Type B pancreatic cell (in vitro differentiated cells): ENCODE measurements at regions not wholly inside any gene's neighbourhood (a gene's known extent, or its start where the extent isn't known, plus 50 kb on each side); places are given as distances from the start of the nearest gene placed in this dataset.

Experiments used
- DNase-seq: peaks from one replicate; pipeline ENCODE4 v3.0.0; 2021; ENCODE audit warnings: mixed read lengths; ENCODE audit not compliant: unreplicated experiment; ENCODE audit errors: extremely low spot score
- H3K27ac Mint-ChIP-seq: 2 replicates; pipeline ENCODE4 v1.8.0; 2021; ENCODE audit warnings: mild to moderate bottlenecking, mixed read lengths
- H3K27me3 Mint-ChIP-seq: 2 replicates; pipeline ENCODE4 v1.8.0; 2021; ENCODE audit warnings: mixed read lengths
- H3K36me3 Mint-ChIP-seq: 2 replicates; pipeline ENCODE4 v1.8.0; 2021; ENCODE audit warnings: mixed read lengths
- H3K4me1 Mint-ChIP-seq: one replicate; pipeline ENCODE4 v1.8.0; 2021; ENCODE audit warnings: mixed read lengths; ENCODE audit not compliant: unreplicated experiment
- H3K4me3 Mint-ChIP-seq: 2 replicates; pipeline ENCODE4 v1.8.0; 2021; ENCODE audit warnings: mild to moderate bottlenecking, mixed read lengths
- H3K9me3 Mint-ChIP-seq: 2 replicates; pipeline ENCODE4 v1.8.0; 2021; ENCODE audit warnings: mixed read lengths
- TF ChIP-seq, protein P1 (sequence below): fragments of 200-600 bp; sonication (generic); conservative IDR thresholded peaks from 2 replicates; pipeline ENCODE4 v1.5.0; 2021; ENCODE audit warnings: antibody characterized with exemption, mild to moderate bottlenecking

DNA sequence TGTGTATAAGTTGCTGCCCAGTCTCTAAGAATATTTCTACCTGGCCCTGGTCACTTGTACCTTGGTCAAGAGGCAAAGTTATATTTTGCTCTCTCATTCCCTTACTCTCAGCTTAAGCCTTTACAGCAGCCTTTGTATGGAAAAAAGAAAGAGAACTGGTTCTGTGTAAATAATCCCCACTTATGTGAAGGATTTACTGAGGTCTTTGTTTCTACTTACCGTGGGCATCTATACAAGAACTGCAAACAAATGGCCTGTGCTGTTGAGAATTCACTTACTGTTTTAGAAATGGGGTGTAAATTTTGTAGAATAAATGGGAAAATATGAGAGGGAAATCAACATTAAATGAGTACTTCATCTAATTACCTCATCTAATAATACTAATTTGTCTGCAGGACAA lies 267.4 kb downstream of the PCDH20 start:
- Mint-ChIP-seq H3K4me1 (peaks cover 8% of the 10 kb centered on the region), H3K9me3 (no peaks in the 10 kb centered on the region), H3K27me3 (no peaks in the 10 kb centered on the region), H3K4me3 (no peak overlapping the region), H3K36me3 (no peaks in the 10 kb centered on the region), H3K27ac (no peak overlapping the region)
- TF ChIP-seq, protein P1, sequence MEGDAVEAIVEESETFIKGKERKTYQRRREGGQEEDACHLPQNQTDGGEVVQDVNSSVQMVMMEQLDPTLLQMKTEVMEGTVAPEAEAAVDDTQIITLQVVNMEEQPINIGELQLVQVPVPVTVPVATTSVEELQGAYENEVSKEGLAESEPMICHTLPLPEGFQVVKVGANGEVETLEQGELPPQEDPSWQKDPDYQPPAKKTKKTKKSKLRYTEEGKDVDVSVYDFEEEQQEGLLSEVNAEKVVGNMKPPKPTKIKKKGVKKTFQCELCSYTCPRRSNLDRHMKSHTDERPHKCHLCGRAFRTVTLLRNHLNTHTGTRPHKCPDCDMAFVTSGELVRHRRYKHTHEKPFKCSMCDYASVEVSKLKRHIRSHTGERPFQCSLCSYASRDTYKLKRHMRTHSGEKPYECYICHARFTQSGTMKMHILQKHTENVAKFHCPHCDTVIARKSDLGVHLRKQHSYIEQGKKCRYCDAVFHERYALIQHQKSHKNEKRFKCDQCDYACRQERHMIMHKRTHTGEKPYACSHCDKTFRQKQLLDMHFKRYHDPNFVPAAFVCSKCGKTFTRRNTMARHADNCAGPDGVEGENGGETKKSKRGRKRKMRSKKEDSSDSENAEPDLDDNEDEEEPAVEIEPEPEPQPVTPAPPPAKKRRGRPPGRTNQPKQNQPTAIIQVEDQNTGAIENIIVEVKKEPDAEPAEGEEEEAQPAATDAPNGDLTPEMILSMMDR, result no peak
- no peak for DNase-seq

DNA sequence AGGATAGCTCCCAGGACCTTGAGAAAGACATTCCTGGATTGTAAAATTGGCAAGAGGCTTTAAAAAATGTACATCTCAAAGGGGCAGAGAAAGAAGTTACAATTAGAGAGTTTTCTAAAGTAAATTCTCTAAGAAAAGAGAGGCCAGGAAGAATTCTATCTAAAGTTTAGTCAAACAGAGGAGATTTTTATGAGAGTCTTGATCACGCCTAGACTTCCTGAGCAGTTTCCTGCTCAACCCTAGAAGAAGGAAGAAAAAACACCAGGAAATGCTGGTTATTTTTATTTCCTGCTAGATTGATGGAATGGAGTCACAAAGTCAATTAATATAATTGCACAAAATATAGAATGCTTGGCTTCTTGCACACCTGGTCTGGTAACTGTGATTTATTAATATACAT lies 269.1 kb downstream of the PCDH20 start:
- Mint-ChIP-seq H3K27me3 (no peaks in the 10 kb centered on the region), H3K36me3 (no peaks in the 10 kb centered on the region), H3K4me3 (no peak overlapping the region), H3K27ac (no peak overlapping the region), H3K4me1 (peaks cover 8% of the 10 kb centered on the region), H3K9me3 (no peaks in the 10 kb centered on the region)
- DNase-seq, result no peak
- TF ChIP-seq, protein P1, result no peak

DNA sequence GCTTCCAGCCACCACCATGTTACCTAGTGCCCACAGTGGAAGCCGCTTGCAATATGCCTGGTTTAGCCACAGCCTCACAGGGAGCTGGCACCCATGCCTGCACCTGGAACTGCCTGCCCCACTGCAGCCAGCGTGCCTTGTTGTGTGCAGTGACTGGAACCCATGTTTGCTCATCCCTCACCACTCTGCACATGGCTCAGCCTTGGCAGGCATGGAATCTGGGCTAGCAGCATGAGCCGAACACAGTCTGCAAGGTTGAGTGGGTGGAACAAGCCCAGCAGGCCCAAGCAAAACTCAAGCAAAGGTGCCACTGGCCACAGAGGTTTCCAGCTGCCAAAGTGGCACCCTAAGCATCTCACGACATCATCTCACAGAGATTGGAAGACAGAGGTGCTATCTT lies 269.5 kb downstream of the PCDH20 start:
- DNase-seq, result no peak

DNA sequence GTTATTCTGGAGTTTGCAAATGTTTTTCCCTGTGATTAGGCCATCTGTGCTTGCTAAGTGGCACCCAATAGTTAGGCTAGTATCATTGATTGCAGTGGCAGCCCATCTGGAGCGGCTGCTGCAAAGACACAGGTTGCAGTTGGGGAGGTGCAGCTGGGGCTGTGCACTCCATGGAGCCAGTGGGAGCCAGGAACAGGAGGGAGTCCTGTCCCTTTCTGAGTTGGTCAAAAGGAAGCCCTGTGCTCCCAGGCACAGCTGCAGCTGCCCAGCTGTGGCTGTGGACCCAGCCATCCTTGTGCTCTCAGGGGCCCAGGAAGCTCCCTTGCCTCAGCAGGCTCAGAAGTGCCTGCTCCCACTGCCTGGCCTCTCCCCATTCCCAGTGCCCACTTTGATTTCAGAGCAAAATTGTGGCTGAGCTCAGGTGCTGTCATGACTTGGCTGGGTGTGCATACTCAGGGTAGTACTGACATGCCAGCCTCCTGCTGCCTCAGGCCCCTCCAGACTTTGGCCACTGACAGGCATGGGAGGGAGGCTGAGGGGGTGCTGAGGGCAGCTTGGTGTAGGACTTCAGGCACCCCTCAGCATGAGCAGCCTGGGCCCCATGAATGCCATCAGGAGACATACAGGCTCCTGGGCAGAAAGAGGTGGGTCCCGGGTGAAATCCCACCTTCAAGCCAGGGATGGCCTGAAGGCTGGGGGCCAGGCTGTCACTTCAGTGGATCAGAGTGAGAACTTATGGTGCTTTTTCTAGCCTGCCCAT lies 270.6 kb downstream of the PCDH20 start:
- no peak for DNase-seq
- Mint-ChIP-seq H3K4me1 (peaks cover 8% of the 10 kb centered on the region), H3K4me3 (no peak overlapping the region), H3K36me3 (no peaks in the 10 kb centered on the region), H3K27me3 (no peaks in the 10 kb centered on the region), H3K9me3 (no peaks in the 10 kb centered on the region), H3K27ac (no peak overlapping the region)
- TF ChIP-seq, protein P1, result no peak

More for the DNA sequence above, 269.5 kb downstream of the PCDH20 start:
- TF ChIP-seq, protein P1, result no peak
- no peaks in the 10 kb centered on the region for H3K36me3 Mint-ChIP-seq
- H3K9me3 Mint-ChIP-seq, result no peaks in the 10 kb centered on the region
- H3K27me3 Mint-ChIP-seq, result no peaks in the 10 kb centered on the region
- no peak overlapping the region for H3K27ac Mint-ChIP-seq
- peaks cover 8% of the 10 kb centered on the region for H3K4me1 Mint-ChIP-seq
- H3K4me3 Mint-ChIP-seq, result no peak overlapping the region

DNA sequence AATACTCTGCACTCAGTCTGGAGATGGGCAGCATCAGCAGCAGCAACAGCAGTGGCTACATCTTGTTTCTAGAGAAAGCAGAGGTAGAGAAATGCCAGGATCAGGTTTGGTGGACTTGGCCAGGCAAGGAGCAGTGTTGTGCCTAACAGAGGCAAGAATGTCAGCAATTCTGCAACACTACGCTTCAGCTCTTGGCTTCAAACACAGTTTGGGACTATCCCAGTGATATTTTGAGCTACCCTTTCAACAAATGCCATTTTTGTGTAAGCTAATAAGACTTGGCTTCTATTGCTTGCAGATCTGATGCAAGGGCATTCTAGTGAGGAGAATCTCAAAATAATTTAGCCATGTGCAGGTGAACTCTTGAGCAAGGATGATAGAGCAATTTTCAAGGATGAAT lies 271.3 kb downstream of the PCDH20 start:
- Mint-ChIP-seq H3K36me3 (no peaks in the 10 kb centered on the region), H3K27ac (no peak overlapping the region), H3K27me3 (no peaks in the 10 kb centered on the region), H3K4me3 (no peak overlapping the region), H3K9me3 (no peaks in the 10 kb centered on the region), H3K4me1 (peaks cover 6% of the 10 kb centered on the region)
- TF ChIP-seq, protein P1, result no peak
- no peak for DNase-seq
